GM19043 (cell line): ENCODE measurements at regions not wholly inside any gene's neighbourhood (a gene's known extent, or its start where the extent isn't known, plus 50 kb on each side); places are given as distances from the start of the nearest gene placed in this dataset.
"Not testable (repeated sequence)": the region's sequence is repeated elsewhere in the genome, so short reads cannot be mapped to it uniquely, and the experiment has no call there.

Experiments
- ATAC-seq: cut with Tn5 transposase; IDR thresholded peaks from one replicate; pipeline ENCODE4 v1.9.1; 2021; ENCODE audit warnings: low read depth; ENCODE audit not compliant: unreplicated experiment

- no peak for ATAC-seq
These were observed 183.3 kb upstream of the KRR1 start for GRCh38 chr12:75694534-75695268.

- no peak for ATAC-seq
These were observed 181.5 kb upstream of the KRR1 start for GRCh38 chr12:75692876-75693275.

GRCh38 chr12:75690296-75690955 is 179.0 kb upstream of the KRR1 start:
- no peak for ATAC-seq

GRCh38 chr12:75686233-75686632 is 174.8 kb upstream of the KRR1 start:
- not testable (repeated sequence) for ATAC-seq

- no peak for ATAC-seq
These were observed 174.3 kb upstream of the KRR1 start for GRCh38 chr12:75685617-75686225.

- ATAC-seq = no peak
These were observed 173.5 kb upstream of the KRR1 start for GRCh38 chr12:75684678-75685616.

- not testable (repeated sequence) for ATAC-seq
These were observed 172.7 kb upstream of the KRR1 start for GRCh38 chr12:75683995-75684586.

GRCh38 chr12:75683220-75683619 is 171.8 kb upstream of the KRR1 start:
- no peak for ATAC-seq

GRCh38 chr12:75677522-75677921 is 166.1 kb upstream of the KRR1 start:
- ATAC-seq = no peak

- ATAC-seq = no peak
These were observed 163.0 kb upstream of the KRR1 start for GRCh38 chr12:75674393-75674792.

GRCh38 chr12:75672200-75672599 is 160.8 kb upstream of the KRR1 start:
- no peak for ATAC-seq

- no peak for ATAC-seq
These were observed 158.8 kb upstream of the KRR1 start for GRCh38 chr12:75670216-75670615.

GRCh38 chr12:75666939-75667334 is 155.5 kb upstream of the KRR1 start:
- ATAC-seq = no peak

GRCh38 chr12:75666126-75666938 is 154.9 kb upstream of the KRR1 start:
- no peak for ATAC-seq

GRCh38 chr12:75665216-75665615 is 153.8 kb upstream of the KRR1 start:
- no peak for ATAC-seq

GRCh38 chr12:75662511-75663159 is 151.2 kb upstream of the KRR1 start:
- ATAC-seq = no peak

GRCh38 chr12:75661908-75662307 is 150.5 kb upstream of the KRR1 start:
- no peak for ATAC-seq

- ATAC-seq = no peak
These were observed 149.5 kb upstream of the KRR1 start for GRCh38 chr12:75660805-75661404.

GRCh38 chr12:75660107-75660530 is 148.7 kb upstream of the KRR1 start:
- ATAC-seq = no peak
